22Rv1 (cell line): ENCODE measurements at regions not wholly inside any gene's neighbourhood (a gene's known extent, or its start where the extent isn't known, plus 50 kb on each side); places are given as distances from the start of the nearest gene placed in this dataset.

ENCODE experiments used
- CTCF ChIP-seq: fragments of 450-650 bp; IDR thresholded peaks from 2 replicates; pipeline ENCODE4 v1.5.1; 2017; ENCODE audit warnings: mild to moderate bottlenecking
- ZFX ChIP-seq: fragments of 450-650 bp; IDR thresholded peaks from 2 replicates; pipeline ENCODE4 v1.6.1; 2017; ENCODE audit warnings: antibody characterized with exemption, borderline replicate concordance

- TF ChIP-seq CTCF: no peak
- no peak for TF ChIP-seq ZFX
These were observed 638.2 kb upstream of the MIR17HG start for GRCh38 chr13:90709319-90709718.
